Endothelial cell of umbilical vein (primary cell): ENCODE measurements at regions not wholly inside any gene's neighbourhood (a gene's known extent, or its start where the extent isn't known, plus 50 kb on each side); places are given as distances from the start of the nearest gene placed in this dataset.

Experiments
- BruUV-seq: library from RNA; stranded (reverse); fragments of 400-500 nt; replicated peaks from 2 replicates; lab custom pipeline; 2021; lab: Mats Ljungman, UMichigan
- CTCF ChIA-PET: fragments of 300-600, 350-600 bp; sonication (Branson Sonifier 250); formaldehyde crosslinking; loops from one replicate; lab custom pipeline; 2021; ENCODE audit warnings: antibody characterized with exemption, inconsistent platforms; lab: Charles Lee
- POLR2A ChIA-PET: fragments of 300-600, 350-600 bp; sonication (Branson Sonifier 250); formaldehyde crosslinking; loops from one replicate; lab custom pipeline; 2021; ENCODE audit warnings: antibody characterized with exemption, inconsistent platforms; lab: Charles Lee
- DNase-seq: peaks from one replicate; pipeline ENCODE4 v3.0.0-alpha.2; 2011; ENCODE audit warnings: low read depth, low spot score
- FAIRE-seq: peaks from 2 replicates; lab custom pipeline; 2011; peaks lifted over from hg19 to GRCh38; lab: Jason Lieb, UNC
- H2AFZ ChIP-seq: 2 replicates; pipeline ENCODE4 v1.6.0; 2012; ENCODE audit warnings: low read depth, low read length, control low read depth, inconsistent platforms
- H3K27ac ChIP-seq: 2 replicates; pipeline ENCODE4 v1.5.1; 2011; ENCODE audit warnings: low read depth, mild to moderate bottlenecking, control low read depth, low read length, moderate library complexity; ENCODE audit not compliant: insufficient read depth
- H3K27me3 ChIP-seq, 2 experiments: 2 replicates each; pipeline versions ENCODE4 v1.6.0 to v1.6.1; 2011; ENCODE audit warnings: low read length in 2 of 2, mixed read lengths in 1 of 2; ENCODE audit not compliant: control insufficient read depth in 2 of 2, insufficient read depth in 2 of 2
- H3K36me3 ChIP-seq, 2 experiments: 2 replicates in 1 of 2; 3 replicates in 1 of 2; pipeline ENCODE4 v1.5.1; 2011; ENCODE audit warnings: low read length in 2 of 2, mild to moderate bottlenecking in 1 of 2, moderate library complexity in 1 of 2; ENCODE audit not compliant: control insufficient read depth in 2 of 2, insufficient read depth in 2 of 2; ENCODE audit errors: extremely low read depth in 1 of 2
- H3K4me1 ChIP-seq: 3 replicates; pipeline ENCODE4 v1.5.1; 2011; ENCODE audit warnings: mild to moderate bottlenecking, low read length; ENCODE audit not compliant: control insufficient read depth, insufficient read depth; ENCODE audit errors: extremely low read depth
- H3K4me2 ChIP-seq: 2 replicates; pipeline ENCODE4 v1.6.1; 2011; ENCODE audit warnings: low read length, control low read depth, mixed read lengths; ENCODE audit not compliant: insufficient read depth
- H3K4me3 ChIP-seq, 3 experiments: fragments of 200-600 bp in 1 of 3; sonication (generic), shearing (Covaris generic) in 1 of 3; replicated peaks in 1 of 3; 2 replicates each; pipeline ENCODE4 v1.5.1; 2011 to 2016; ENCODE audit warnings: control low read depth in 3 of 3, low read length in 3 of 3, mild to moderate bottlenecking in 2 of 3, inconsistent platforms in 1 of 3, low read depth in 1 of 3, moderate library complexity in 1 of 3; ENCODE audit not compliant: insufficient read depth in 1 of 3
- H3K79me2 ChIP-seq: 2 replicates; pipeline ENCODE4 v1.6.0; 2012; ENCODE audit warnings: low read length, inconsistent platforms; ENCODE audit not compliant: control insufficient read depth, insufficient read depth
- H3K9ac ChIP-seq: replicated peaks from 2 replicates; pipeline ENCODE3; 2011; ENCODE audit warnings: low read length, control low read depth; ENCODE audit not compliant: insufficient read depth; ENCODE audit errors: extremely low read depth
- H3K9me1 ChIP-seq: replicated peaks from 3 replicates; pipeline ENCODE4 v1.6.0; 2011; ENCODE audit warnings: mild to moderate bottlenecking, low read length; ENCODE audit not compliant: control insufficient read depth, insufficient read depth; ENCODE audit errors: extremely low read depth
- H3K9me3 ChIP-seq: replicated peaks from 2 replicates; pipeline ENCODE4 v1.5.1; 2012; ENCODE audit warnings: low read length, inconsistent platforms; ENCODE audit not compliant: control insufficient read depth, insufficient read depth
- H4K20me1 ChIP-seq: replicated peaks from 2 replicates; pipeline ENCODE3; 2011; ENCODE audit warnings: mild to moderate bottlenecking, low read length; ENCODE audit not compliant: control insufficient read depth, insufficient read depth; ENCODE audit errors: extremely low read depth
- CTCF ChIP-seq, 2 donors: IDR thresholded peaks; 1 replicate in 1 of 2; 2 replicates in 1 of 2; pipeline ENCODE4 v1.5.1; 2011; ENCODE audit warnings: low read length in 2 of 2, mild to moderate bottlenecking in 2 of 2, moderate library complexity in 2 of 2, control low read depth in 1 of 2, inconsistent platforms in 1 of 2, low read depth in 1 of 2; ENCODE audit not compliant: insufficient read depth in 1 of 2; ENCODE audit errors: extremely low read depth in 1 of 2
- EZH2 ChIP-seq: IDR thresholded peaks from 2 replicates; pipeline ENCODE4 v1.6.1; 2012; ENCODE audit warnings: borderline replicate concordance, low read depth, mild to moderate bottlenecking, moderate library complexity, low read length, inconsistent platforms; ENCODE audit not compliant: severe bottlenecking
- FOS ChIP-seq: IDR thresholded peaks from 2 replicates; pipeline ENCODE4 v1.6.1; 2011; ENCODE audit warnings: mild to moderate bottlenecking, low read length, moderate library complexity, borderline replicate concordance; ENCODE audit not compliant: insufficient read depth
- GATA2 ChIP-seq: IDR thresholded peaks from 2 replicates; pipeline ENCODE4 v1.7.0; 2011; ENCODE audit warnings: low read depth, mild to moderate bottlenecking, moderate library complexity, mixed read lengths, low read length; ENCODE audit not compliant: insufficient read length, insufficient read depth
- JUN ChIP-seq: IDR thresholded peaks from 2 replicates; pipeline ENCODE4 v1.6.1; 2011; ENCODE audit warnings: borderline replicate concordance, low read depth; ENCODE audit not compliant: insufficient read length, insufficient read depth
- MAX ChIP-seq: IDR thresholded peaks from 2 replicates; pipeline ENCODE4 v1.6.1; 2011; ENCODE audit not compliant: insufficient read depth, insufficient read length
- MYC ChIP-seq: IDR thresholded peaks from one replicate; pipeline ENCODE4 v1.6.1; 2011; ENCODE audit warnings: mild to moderate bottlenecking, low read depth, low read length
- POLR2A ChIP-seq: IDR thresholded peaks from 2 replicates; pipeline ENCODE4 v1.6.1; 2012; ENCODE audit warnings: low read depth, mild to moderate bottlenecking, control low read depth, low read length
- POLR2AphosphoS5 ChIP-seq: IDR thresholded peaks from 2 replicates; pipeline ENCODE4 v1.6.1; 2012; ENCODE audit warnings: low read depth, mild to moderate bottlenecking, control low read depth, low read length, moderate library complexity; ENCODE audit not compliant: insufficient read depth
- dilution Hi-C: fragments of 300-500 bp; cut with MboI; formaldehyde crosslinking; loops from one replicate; pipeline ENCODE4 v1.15.0; 2019; ENCODE audit warnings: low sequenced_read_pairs; ENCODE audit not compliant: extremely low pct_ligation_motif_present
- intact Hi-C: fragments of 100-400 bp; cut with micrococcal nuclease; formaldehyde crosslinking; loops from one replicate; pipeline ENCODE4 v1.10.0; 2022

- no peak overlapping the region for H3K4me3 ChIP-seq
- no peaks in the 10 kb centered on the region for H3K36me3 ChIP-seq
- H4K20me1 ChIP-seq: no peaks in the 10 kb centered on the region
- no peaks in the 10 kb centered on the region for H3K9me3 ChIP-seq
- no peaks in the 10 kb centered on the region for H3K9me1 ChIP-seq
- FAIRE-seq (no peak), DNase-seq (no peak)
- H2AFZ ChIP-seq: no peak overlapping the region
- H3K79me2 ChIP-seq: no peaks in the 10 kb centered on the region
- no peaks in the 10 kb centered on the region for H3K27me3 ChIP-seq
- intact Hi-C loops (no loop called here), dilution Hi-C loops (no loop called here)
- no peaks in the 10 kb centered on the region for H3K4me1 ChIP-seq
- H3K9ac ChIP-seq: no peak overlapping the region
- H3K27ac ChIP-seq: no peak overlapping the region
- TF ChIP-seq MYC: no peak
- TF ChIP-seq MAX: no peak
- TF ChIP-seq JUN: no peak
- no peak for TF ChIP-seq POLR2AphosphoS5
- ChIA-PET POLR2A (no interaction called here), CTCF (interaction anchor here (1.3 kb wide), 1 partner anchor 33 kb away, joined by 3 read pairs; no protein-coding TSS in a partner anchor)
- no TSS peak for BruUV-seq
- no peak overlapping the region for H3K4me2 ChIP-seq
Measured at GRCh38 chr16:65224471-65224870, 102.6 kb upstream of the CDH11 start.

- Histone ChIP-seq H3K9me3 (no peaks in the 10 kb centered on the region), H3K36me3 (no peaks in the 10 kb centered on the region), H3K9ac (no peak overlapping the region), H3K4me3 (no peak overlapping the region), H3K27ac (no peak overlapping the region), H4K20me1 (no peaks in the 10 kb centered on the region), H3K79me2 (no peaks in the 10 kb centered on the region), H3K9me1 (no peaks in the 10 kb centered on the region), H2AFZ (no peak overlapping the region), H3K4me2 (no peak overlapping the region), H3K4me1 (no peaks in the 10 kb centered on the region), H3K27me3 (no peaks in the 10 kb centered on the region)
- dilution Hi-C loops: no loop called here
- TF ChIP-seq GATA2 (no peak), MAX (no peak), FOS (no peak), EZH2 (no peak), POLR2A (no peak), POLR2AphosphoS5 (no peak), JUN (no peak), CTCF (IDR thresholded peaks at IDR 0.05; ENCODE audit: extremely low read depth in 1 of 2, insufficient read depth in 1 of 2, low read depth in 1 of 2, low read length in 2 of 2) (no peak), MYC (no peak)
- FAIRE-seq: no peak
- intact Hi-C loops: no loop called here
- no peak for DNase-seq
- ChIA-PET POLR2A (no interaction called here), CTCF (no interaction called here)
- BruUV-seq: no TSS peak
Measured at GRCh38 chr16:65223335-65223734, 101.5 kb upstream of the CDH11 start.
